SK-N-SH (cell line): ENCODE measurements at regions not wholly inside any gene's neighbourhood (a gene's known extent, or its start where the extent isn't known, plus 50 kb on each side); places are given as distances from the start of the nearest gene placed in this dataset.

Experiments used
- CHD2 ChIP-seq: fragments of 150-350 bp; IDR thresholded peaks from 2 replicates; pipeline ENCODE4 v1.6.1; 2018; ENCODE audit warnings: low read length; ENCODE audit not compliant: partially characterized antibody
- ELF1 ChIP-seq: IDR thresholded peaks from 2 replicates; pipeline ENCODE4 v1.4.0; 2012
- EP300 ChIP-seq, 2 experiments: IDR thresholded peaks; 2 replicates each; pipeline versions ENCODE4 v1.4.0 to v1.6.1; 2012; ENCODE audit warnings: borderline replicate concordance in 1 of 2, low read depth in 1 of 2, low read length in 1 of 2
- EZH2phosphoT487 ChIP-seq: fragments of 200-600 bp; sonication (generic); IDR thresholded peaks from 2 replicates; pipeline ENCODE4 v1.6.1; 2017; ENCODE audit warnings: low read depth, mixed run types, mild to moderate bottlenecking, antibody characterized with exemption, moderate library complexity, borderline replicate concordance
- FOXM1 ChIP-seq: IDR thresholded peaks from 2 replicates; pipeline ENCODE4 v1.4.0; 2012; ENCODE audit warnings: low read depth, mild to moderate bottlenecking
- JUND ChIP-seq: IDR thresholded peaks from 2 replicates; pipeline ENCODE4 v1.4.0; 2012
- NFIC ChIP-seq: IDR thresholded peaks from 2 replicates; pipeline ENCODE4 v1.4.0; 2012; ENCODE audit warnings: borderline replicate concordance
- POLR2AphosphoS5 ChIP-seq: IDR thresholded peaks from 2 replicates; pipeline ENCODE4 v1.6.1; 2012; ENCODE audit warnings: low read depth, low read length
- RCOR1 ChIP-seq: fragments of 150-350 bp; IDR thresholded peaks from 2 replicates; pipeline ENCODE4 v1.6.1; 2017; ENCODE audit warnings: antibody characterized with exemption, low read length
- SIN3A ChIP-seq: IDR thresholded peaks from 2 replicates; pipeline ENCODE4 v1.6.1; 2012; ENCODE audit warnings: low read depth, mild to moderate bottlenecking, low read length, moderate library complexity, borderline replicate concordance
- TAF1 ChIP-seq: IDR thresholded peaks from 2 replicates; pipeline ENCODE4 v1.6.1; 2012; ENCODE audit warnings: low read depth, mild to moderate bottlenecking, low read length, moderate library complexity, borderline replicate concordance
- TCF12 ChIP-seq: IDR thresholded peaks from 2 replicates; pipeline ENCODE4 v1.4.0; 2012
- TEAD4 ChIP-seq: IDR thresholded peaks from 2 replicates; pipeline ENCODE4 v1.4.0; 2012; ENCODE audit warnings: mild to moderate bottlenecking, borderline replicate concordance; ENCODE audit not compliant: insufficient read depth
- TF ChIP-seq, protein P1 (sequence below): fragments of 200-600 bp; sonication (generic); IDR thresholded peaks from 2 replicates; pipeline ENCODE4 v1.6.1; 2017; ENCODE audit warnings: antibody characterized with exemption, mild to moderate bottlenecking, moderate library complexity

DNA sequence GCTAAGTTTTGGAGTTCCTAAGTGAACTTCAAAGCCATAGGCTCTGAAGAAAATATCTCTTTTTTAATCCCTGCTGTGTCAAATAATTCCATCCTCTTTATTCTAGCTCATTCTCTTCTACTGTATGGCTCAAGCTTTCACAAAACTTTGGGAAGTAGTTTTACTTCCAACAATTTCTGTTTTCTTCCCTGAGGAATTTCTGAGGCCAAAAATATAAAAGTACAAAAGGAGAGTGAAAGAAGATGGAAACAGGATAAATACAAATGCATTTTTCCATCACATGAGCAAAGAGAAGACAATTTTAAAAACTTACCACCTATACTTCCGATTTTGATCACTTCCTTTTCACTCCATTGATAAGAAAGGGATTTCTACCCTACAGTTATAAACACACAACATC is 585.7 kb upstream of the DAB2 start:
- TF ChIP-seq RCOR1 (no peak), POLR2AphosphoS5 (no peak), SIN3A (no peak), EP300 (IDR thresholded peaks at IDR 0.05; ENCODE audit: borderline replicate concordance in 1 of 2, low read depth in 1 of 2, low read length in 1 of 2) (no peak), JUND (no peak), TAF1 (no peak), ELF1 (no peak), TEAD4 (no peak), TCF12 (no peak), FOXM1 (no peak), CHD2 (no peak), NFIC (no peak), EZH2phosphoT487 (no peak)
- TF ChIP-seq, protein P1, sequence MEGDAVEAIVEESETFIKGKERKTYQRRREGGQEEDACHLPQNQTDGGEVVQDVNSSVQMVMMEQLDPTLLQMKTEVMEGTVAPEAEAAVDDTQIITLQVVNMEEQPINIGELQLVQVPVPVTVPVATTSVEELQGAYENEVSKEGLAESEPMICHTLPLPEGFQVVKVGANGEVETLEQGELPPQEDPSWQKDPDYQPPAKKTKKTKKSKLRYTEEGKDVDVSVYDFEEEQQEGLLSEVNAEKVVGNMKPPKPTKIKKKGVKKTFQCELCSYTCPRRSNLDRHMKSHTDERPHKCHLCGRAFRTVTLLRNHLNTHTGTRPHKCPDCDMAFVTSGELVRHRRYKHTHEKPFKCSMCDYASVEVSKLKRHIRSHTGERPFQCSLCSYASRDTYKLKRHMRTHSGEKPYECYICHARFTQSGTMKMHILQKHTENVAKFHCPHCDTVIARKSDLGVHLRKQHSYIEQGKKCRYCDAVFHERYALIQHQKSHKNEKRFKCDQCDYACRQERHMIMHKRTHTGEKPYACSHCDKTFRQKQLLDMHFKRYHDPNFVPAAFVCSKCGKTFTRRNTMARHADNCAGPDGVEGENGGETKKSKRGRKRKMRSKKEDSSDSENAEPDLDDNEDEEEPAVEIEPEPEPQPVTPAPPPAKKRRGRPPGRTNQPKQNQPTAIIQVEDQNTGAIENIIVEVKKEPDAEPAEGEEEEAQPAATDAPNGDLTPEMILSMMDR = no peak
